Kidney (tissue), 13 donors: ENCODE measurements at regions not wholly inside any gene's neighbourhood (a gene's known extent, or its start where the extent isn't known, plus 50 kb on each side); places are given as distances from the start of the nearest gene placed in this dataset.

Experiments used
- DNase-seq, 5 donors: peaks; one replicate each; pipeline ENCODE4 v3.0.0-alpha.2; 2013 to 2020
- FAIRE-seq: peaks from 2 replicates; lab custom pipeline; 2012; peaks lifted over from hg19 to GRCh38; lab: Jason Lieb, UNC
- H3K27ac ChIP-seq, 2 donors: one replicate each; pipeline ENCODE4 v1.7.0; 2013; ENCODE audit warnings: low read depth in 2 of 2, low read length in 2 of 2, inconsistent platforms in 1 of 2
- H3K27me3 ChIP-seq: one replicate; pipeline ENCODE4 v1.7.1; 2013; ENCODE audit warnings: low read length, inconsistent platforms; ENCODE audit not compliant: control insufficient read depth, insufficient read depth
- H3K36me3 ChIP-seq, 3 donors: one replicate each; pipeline versions ENCODE4 v1.7.0 to v1.7.1; 2013; ENCODE audit warnings: low read length in 3 of 3, control low read depth in 1 of 3, inconsistent platforms in 1 of 3; ENCODE audit not compliant: insufficient read depth in 3 of 3, control insufficient read depth in 2 of 3
- H3K4me1 ChIP-seq, 3 donors: one replicate each; pipeline versions ENCODE4 v1.7.0 to v1.7.1; 2013; ENCODE audit warnings: low read length in 3 of 3, inconsistent platforms in 1 of 3, low read depth in 1 of 3; ENCODE audit not compliant: control insufficient read depth in 2 of 3, insufficient read depth in 2 of 3
- H3K4me3 ChIP-seq, 3 donors: one replicate each; pipeline versions ENCODE4 v1.7.0 to v1.8.1; 2013; ENCODE audit warnings: low read length in 3 of 3, control low read depth in 1 of 3, inconsistent platforms in 1 of 3
- H3K9ac ChIP-seq, 3 donors: one replicate each; pipeline versions ENCODE4 v1.7.0 to v1.7.1; 2013; ENCODE audit warnings: low read length in 3 of 3, control low read depth in 1 of 3, inconsistent platforms in 1 of 3
- H3K9me3 ChIP-seq, 3 donors: one replicate each; pipeline versions ENCODE4 v1.7.0 to v1.7.1; 2013; ENCODE audit warnings: low read length in 3 of 3, control low read depth in 1 of 3, inconsistent platforms in 1 of 3; ENCODE audit not compliant: control insufficient read depth in 2 of 3, insufficient read depth in 1 of 3
- CTCF ChIP-seq: IDR thresholded peaks from 3 replicates; pipeline ENCODE4 v1.5.1; 2012; ENCODE audit warnings: mild to moderate bottlenecking, moderate library complexity, borderline replicate concordance; ENCODE audit not compliant: insufficient read depth; ENCODE audit errors: extremely low read depth
- intact Hi-C: fragments of 100-400 bp; cut with DNase I; formaldehyde crosslinking; loops from one replicate; pipeline ENCODE4 v1.11.1; 2022
- donor health status: control.
- donor health status: control.
- donor health status: control.
- donor health status: control.
- donor health status: control.
- donor health status: DM: yes; HTN: yes; CAD: no.
- donor health status: Normal renal cell carcinoma (clear cell type).

GRCh38 chr10:78397786-78398185, 364.1 kb downstream of the RPS24 start:
- no peaks in the 10 kb centered on the region for H3K27me3 ChIP-seq
- H3K36me3 ChIP-seq, result no peaks in the 10 kb centered on the region
- intact Hi-C loops, result no loop called here
- FAIRE-seq (no peak), DNase-seq (no peak)
- H3K9me3 ChIP-seq, result no peaks in the 10 kb centered on the region
- no peak overlapping the region for H3K27ac ChIP-seq
- H3K4me3 ChIP-seq, result no peak overlapping the region
- no peak overlapping the region for H3K9ac ChIP-seq
- no peaks in the 10 kb centered on the region for H3K4me1 ChIP-seq
- no peak for TF ChIP-seq CTCF

GRCh38 chr10:78398382-78398781, 364.7 kb downstream of the RPS24 start:
- no peak overlapping the region for H3K27ac ChIP-seq
- TF ChIP-seq CTCF, result no peak
- no peak for FAIRE-seq

GRCh38 chr10:78401624-78402367, 368.1 kb downstream of the RPS24 start:
- Histone ChIP-seq H3K27me3 (no peaks in the 10 kb centered on the region), H3K4me1 (peaks cover 0 to 5% (median 2%) of the 10 kb centered on the region in 3 donors), H3K9me3 (no peaks in the 10 kb centered on the region), H3K9ac (no peak overlapping the region), H3K27ac (no peak overlapping the region), H3K36me3 (no peaks in the 10 kb centered on the region), H3K4me3 (no peak overlapping the region)
- intact Hi-C loops, result no loop called here
- FAIRE-seq, result no peak
- peak in 3 of 5 donors; percentile 41 to 66 (median 45) for DNase-seq
- no peak for TF ChIP-seq CTCF

More at GRCh38 chr10:78398382-78398781, 364.7 kb downstream of the RPS24 start:
- peak in 1 of 5 donors; percentile 42 for DNase-seq
- H3K4me3 ChIP-seq, result no peak overlapping the region
- no peaks in the 10 kb centered on the region for H3K36me3 ChIP-seq
- no peak overlapping the region for H3K9ac ChIP-seq
- H3K27me3 ChIP-seq, result no peaks in the 10 kb centered on the region
- intact Hi-C loops, result no loop called here
- no peaks in the 10 kb centered on the region for H3K4me1 ChIP-seq
- H3K9me3 ChIP-seq, result no peaks in the 10 kb centered on the region
